DMS114 treated with DMSO at 0.1 percent for 48 hours (cell line): ENCODE measurements at regions not wholly inside any gene's neighbourhood (a gene's known extent, or its start where the extent isn't known, plus 50 kb on each side); places are given as distances from the start of the nearest gene placed in this dataset.

Experiments
- DNase-seq: peaks from one replicate; lab custom pipeline; 2025; ENCODE audit not compliant: unreplicated experiment; lab: John Stamatoyannopoulos, UW

- no peak for DNase-seq
These were observed 58.4 kb downstream of the SLC25A47 start for GRCh38 chr14:100381395-100382105.

- DNase-seq: no peak
These were observed 58.9 kb downstream of the SLC25A47 start for GRCh38 chr14:100382106-100382455.

DNA sequence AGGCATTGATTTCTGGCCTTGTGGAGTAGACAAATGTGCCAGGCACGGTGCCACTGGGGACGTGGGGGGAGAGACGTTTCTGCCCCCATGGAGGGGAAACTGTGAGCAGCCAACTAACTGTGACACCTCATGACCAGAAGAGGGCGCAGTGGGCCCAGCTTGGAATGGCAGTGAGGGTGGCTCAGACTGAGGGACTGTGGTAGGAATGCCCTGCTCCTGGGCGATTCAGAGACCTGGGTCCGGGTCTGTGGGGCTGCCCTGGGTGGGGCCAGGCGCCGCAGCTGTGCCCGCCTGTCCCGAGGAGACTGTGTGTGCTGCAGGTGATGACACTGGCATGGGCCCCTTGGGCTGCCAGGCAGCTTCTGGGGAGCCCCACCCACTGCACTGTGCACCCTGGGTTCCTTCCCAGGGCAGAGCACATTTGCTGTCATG, 60.6 kb downstream of the SLC25A47 start:
- peak; percentile 17 for DNase-seq

- DNase-seq: no peak
These were observed 61.1 kb downstream of the SLC25A47 start for GRCh38 chr14:100384277-100384676.

DNA sequence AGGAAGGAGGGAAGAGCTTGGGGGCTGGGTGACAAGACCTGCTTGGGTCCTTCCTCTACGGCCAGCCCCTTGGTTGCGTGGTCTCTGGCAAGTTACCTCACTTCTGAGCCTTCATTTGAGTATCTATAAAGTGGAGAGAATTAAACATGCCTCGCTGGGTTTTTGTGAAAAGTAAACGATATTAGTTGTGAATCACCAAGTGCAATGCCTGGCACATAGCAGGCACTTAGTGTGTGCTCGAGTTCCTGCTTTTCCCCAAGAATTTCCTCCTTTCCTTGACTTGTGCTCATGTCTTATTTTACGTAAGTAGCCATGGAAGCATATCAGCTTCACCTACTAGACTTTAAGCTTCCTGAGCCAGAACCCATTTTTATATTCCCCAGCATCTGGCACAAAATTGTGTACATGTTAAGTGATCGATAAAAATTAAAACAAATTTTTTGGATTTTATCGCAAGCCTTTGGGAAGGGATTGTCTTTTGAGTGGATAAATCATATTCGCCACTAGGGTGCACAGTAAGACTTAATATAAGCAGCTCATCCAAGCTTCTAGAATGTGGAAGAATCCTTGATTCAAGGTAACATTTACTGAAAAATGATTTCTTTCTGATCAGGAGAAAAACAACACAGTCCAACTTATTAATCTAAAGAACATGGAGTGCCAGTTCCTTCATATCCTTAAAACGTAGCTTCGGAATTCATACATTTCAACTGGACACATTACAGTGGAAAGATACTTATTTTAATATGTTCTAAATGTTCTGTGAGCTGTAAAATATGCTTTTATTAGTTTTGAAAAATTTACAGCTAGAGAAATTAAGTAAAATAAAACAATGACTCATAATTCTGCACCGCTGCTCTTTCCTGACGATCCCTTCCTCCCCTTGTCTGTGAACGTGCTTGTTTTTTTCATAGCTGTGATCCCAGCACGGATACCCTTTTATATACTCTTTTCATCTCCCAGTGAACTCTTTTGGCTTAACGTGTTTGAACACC, 62.0 kb downstream of the SLC25A47 start:
- peak; percentile 22 for DNase-seq

- no peak for DNase-seq
These were observed 63.0 kb downstream of the SLC25A47 start for GRCh38 chr14:100386121-100386520.

DNA sequence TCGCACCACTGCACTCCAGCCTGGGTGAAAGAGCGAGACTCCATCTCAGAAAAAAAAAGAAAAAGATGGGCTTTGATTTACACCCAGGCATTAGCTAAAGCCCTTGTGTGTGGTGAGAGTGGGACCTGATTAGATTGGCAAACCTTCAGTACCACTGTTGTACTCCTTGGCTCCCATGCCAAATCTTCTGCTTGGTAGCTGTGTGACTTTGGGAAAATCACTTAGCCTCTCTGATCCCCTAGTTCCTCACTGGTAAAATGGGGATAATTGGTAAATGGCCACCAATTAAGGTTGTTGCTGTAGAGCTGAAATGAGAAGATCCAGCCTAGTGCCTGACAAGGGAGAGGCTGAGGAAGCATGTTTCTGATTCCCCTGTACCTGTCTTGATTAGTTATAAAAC, 63.7 kb downstream of the SLC25A47 start:
- DNase-seq: no peak

DNA sequence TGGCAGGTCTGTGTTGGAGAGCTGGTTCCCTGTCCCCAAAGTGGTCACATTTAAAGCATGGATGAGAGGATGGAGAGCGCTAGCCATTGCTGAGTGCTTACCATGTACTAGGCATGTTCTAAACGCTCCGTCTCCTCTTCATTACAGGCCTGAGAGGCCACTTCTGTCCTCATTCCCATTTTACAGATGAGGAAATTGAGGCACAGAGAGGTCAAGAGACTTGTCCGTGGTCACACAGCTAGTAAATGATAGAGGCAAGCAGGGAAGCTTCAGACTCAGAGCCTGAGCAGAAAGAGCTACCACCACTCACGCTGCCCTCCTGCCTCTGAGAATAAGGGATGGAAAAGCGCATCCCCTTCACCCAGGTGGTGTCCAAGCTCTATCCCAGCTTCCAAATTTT, 64.3 kb downstream of the SLC25A47 start:
- DNase-seq: no peak

GRCh38 chr14:100388103-100389054, 65.2 kb downstream of the SLC25A47 start:
- DNase-seq: no peak

GRCh38 chr14:100389497-100390104, 66.5 kb downstream of the SLC25A47 start:
- no peak for DNase-seq

DNA sequence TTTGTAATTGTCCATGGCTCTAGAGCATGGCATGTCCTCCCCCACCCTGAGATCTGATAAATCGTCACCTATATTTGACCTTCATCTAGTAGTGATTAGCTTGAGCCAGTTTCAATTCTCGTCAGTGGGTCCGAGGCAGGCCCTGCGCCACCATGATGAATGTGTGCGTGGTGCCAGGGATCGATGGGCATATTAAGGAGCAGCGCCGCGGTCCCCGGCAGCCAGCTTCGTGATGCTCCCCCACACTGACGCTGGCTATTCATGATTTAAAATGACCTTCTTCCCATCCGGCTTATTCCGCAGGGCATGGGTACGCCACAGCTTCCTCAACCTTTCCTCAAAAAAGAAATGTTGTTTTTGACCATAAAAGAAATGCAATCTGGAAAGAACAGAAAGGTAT, 68.0 kb downstream of the SLC25A47 start:
- DNase-seq: no peak

DNA sequence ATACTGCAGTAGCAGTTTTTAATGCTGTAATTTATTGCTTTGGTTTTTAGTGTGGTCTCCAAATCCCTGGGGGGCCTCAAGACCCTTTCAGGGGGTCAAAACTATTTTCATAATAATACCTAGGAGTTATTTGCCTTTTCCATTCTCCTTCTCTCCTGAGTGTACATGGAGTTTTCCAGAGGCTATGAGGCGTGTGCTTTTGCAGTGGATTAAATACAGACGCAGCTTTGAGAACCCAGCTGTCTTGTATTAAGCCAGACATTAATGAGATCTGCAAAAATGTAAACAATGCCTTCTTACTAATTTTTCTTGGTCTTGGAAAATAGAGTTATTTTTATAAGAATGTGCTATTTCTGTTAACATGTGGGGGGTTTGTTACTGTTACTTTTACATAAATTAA, 68.6 kb downstream of the SLC25A47 start:
- DNase-seq: no peak

GRCh38 chr14:100392356-100392755, 69.2 kb downstream of the SLC25A47 start:
- DNase-seq: no peak

- no peak for DNase-seq
These were observed 70.2 kb downstream of the SLC25A47 start for GRCh38 chr14:100393362-100393761.

DNA sequence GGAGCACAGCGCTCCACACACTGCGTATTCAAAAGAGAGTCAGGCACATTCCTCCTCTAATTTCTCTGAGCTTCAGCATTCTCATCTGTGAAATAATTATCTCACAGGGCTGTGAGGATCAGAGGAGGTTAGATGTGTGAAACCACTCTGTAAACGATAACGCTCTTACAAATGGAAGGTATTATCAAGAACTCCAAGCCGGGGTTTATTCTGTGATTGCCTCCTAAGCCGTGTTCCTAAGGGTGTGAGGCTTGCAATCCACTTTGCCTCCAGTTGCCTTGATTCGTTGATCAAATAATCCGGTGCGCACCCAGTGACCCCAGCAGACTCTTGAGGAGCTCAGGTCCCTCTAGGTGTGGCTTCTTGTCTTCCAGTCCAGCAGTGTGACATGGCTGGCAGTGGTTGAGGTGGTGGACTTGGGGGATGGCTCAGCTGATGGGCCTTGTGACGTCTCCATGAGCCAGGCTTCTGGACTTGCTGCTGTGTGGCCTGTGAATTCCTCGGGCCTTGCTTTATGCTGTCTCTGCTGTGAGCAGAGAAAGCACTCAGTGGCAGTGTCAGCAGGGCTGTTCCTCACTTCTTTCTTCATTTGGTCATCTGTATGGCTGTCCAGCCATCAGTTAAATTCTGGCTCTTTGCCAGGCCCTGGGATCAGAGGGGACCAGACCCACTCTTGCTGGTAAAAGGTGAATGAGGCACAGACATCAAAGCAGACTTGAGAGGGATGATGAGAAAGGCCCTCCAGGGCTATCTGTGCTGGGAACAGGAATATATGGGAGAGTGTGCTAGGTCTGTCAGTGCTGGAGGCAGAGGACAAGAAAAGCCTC, 71.0 kb downstream of the SLC25A47 start:
- no peak for DNase-seq

DNA sequence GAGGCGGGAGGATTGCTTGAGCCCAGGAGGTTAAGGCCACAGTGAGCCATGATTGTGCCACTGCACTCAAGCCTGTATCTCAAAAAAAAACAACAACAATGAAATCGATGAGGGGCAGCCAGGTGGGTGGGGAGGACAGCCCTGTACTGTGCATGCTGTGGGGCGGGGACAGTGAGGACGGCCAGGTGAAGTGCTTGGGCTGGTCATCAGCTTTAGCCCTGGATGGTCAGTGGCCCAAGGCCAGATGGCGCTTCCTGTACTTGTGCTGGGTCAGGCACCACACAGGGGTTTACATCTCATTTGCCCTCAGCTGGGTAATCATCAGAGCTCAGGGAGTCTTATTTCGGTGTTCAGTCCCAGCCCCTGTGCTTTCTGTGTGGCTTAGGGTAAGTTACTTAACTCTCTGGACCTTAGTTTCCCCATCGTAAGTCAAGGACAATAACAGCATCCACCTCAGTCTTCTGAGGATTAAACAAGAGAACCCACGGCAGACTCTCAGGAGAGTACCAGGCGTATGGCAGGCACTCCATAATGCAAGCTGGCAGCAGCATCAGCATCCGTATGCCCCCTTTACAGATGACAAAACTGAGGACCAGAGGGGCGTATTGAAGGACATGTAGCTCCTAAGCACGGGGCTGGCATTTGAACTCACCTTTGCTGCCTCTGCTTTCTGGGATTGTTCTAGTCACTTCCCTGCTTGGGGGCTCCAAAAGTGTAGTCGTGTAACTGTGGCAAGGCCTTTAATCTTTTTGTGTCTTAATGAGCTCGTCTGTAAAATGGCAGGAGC, 71.9 kb downstream of the SLC25A47 start:
- no peak for DNase-seq

DNA sequence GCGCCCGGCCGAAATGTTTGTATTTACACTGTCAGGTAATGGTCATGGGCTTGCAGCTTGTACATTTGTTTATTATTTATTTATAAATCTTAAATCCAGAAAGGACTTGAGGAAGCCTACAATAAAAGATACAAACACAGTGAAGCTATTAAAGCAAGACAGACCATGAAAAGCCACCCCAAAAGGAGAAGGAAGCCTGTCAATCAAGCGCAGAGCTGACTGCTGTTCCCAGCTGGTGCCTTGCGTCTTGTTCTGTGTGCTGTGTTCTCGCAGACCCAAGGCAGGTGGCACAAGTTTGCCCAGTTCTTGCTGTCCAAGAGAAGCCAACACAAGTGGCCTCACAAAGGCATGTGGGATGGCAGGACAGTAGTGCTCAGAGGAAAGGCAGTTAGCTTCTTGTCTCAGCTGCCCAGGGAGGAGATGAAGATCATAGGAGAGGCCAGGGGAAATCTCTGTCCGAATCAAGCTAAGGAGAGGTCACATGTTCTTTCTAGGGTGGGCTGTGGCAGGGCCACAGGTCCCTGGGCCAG, 73.2 kb downstream of the SLC25A47 start:
- DNase-seq: no peak

GRCh38 chr14:100397005-100397404, 73.9 kb downstream of the SLC25A47 start:
- DNase-seq: no peak

- no peak for DNase-seq
These were observed 74.9 kb downstream of the SLC25A47 start for GRCh38 chr14:100398044-100398443.
